ENCODE measurements at regions not wholly inside any gene's neighbourhood (a gene's known extent, or its start where the extent isn't known, plus 50 kb on each side); places are given as distances from the start of the nearest gene placed in this dataset.

DNA sequence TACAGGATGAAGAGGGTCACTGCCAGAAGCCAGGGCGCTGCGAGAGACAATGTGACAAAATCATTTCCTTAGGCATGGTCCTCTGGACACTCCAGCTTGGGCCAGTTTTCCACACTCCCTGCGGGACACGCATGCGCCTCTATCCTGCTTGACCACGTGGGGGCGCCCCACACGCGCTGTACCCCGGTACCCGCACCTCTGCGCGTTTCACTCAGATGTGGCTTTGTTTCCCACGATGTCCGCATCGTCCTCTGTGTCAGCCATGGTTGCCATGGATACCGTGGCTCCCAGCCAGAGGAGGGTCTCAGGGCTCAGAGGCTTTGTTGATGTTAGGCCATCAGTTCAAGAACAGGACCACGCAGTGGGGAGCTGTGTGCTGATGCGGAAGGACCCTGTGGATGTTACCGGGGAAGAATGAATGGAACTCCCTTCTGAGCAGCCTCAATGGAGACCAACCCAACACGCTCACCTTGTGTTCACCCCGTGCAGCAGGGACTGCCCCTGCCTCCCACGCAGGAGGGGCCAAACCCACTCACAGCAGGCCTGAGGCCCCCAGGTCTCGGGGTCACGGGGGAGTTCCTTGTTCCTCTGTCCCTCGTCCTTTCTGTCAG, 65.8 kb upstream of the SLC22A11 start:
- Mint-ChIP-seq H3K9me3 (no peaks in the 10 kb centered on the region), H3K4me3 (no peak overlapping the region), H3K36me3 (no peaks in the 10 kb centered on the region), H3K27me3 (peaks cover 32% of the 10 kb centered on the region), H3K4me1 (ENCODE audit: low read depth) (peaks cover 13% of the 10 kb centered on the region), H3K27ac (no peak overlapping the region)
- CTCF ChIA-PET = interaction anchor here (0.7 to 6.4 kb wide), 5 partner anchors 10 to 163 kb away, joined by 3 to 39 read pairs (median 4); no protein-coding TSS in a partner anchor
- intact Hi-C loops (cut with micrococcal nuclease) = no loop called here
- peak; percentile 63 for DNase-seq
- POLR2A ChIA-PET = no interaction called here

DNA sequence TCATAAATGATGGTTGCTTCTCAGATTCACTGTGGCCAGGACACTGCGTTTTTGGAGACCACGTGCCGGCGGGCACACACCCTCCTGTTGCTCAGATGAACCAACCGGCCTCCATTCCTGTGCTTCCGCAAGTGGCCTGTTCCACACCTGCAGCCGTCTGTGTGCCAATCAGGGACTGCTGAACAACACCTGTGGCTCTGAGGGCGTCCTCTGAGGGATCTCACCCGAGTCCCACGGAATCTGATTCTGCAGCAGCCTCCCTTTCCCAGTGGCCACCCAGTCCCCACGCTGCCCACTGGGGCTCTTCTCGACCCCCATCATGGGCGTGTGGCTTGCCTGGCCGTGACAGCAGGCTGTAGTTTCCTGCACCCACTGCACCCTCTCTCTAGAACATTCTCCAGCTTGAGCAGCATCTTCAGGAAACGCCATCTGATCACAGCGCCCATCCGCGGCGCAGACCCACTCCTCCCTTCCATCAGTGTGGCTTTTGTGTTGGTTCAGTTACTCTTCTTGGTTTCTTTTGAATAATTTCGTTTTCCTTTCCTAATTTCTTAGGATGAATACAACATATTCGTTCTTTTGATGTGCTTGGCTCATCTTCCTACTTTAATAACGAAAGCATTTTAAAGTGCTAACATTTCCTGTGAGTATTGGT, 65.1 kb upstream of the SLC22A11 start:
- Mint-ChIP-seq H3K27me3 (peaks cover 31% of the 10 kb centered on the region), H3K4me3 (no peak overlapping the region), H3K27ac (no peak overlapping the region), H3K9me3 (no peaks in the 10 kb centered on the region), H3K36me3 (no peaks in the 10 kb centered on the region), H3K4me1 (ENCODE audit: low read depth) (peaks cover 13% of the 10 kb centered on the region)
- intact Hi-C loops (cut with micrococcal nuclease) = no loop called here
- POLR2A ChIA-PET = no interaction called here
- peak; percentile 12 for DNase-seq
- CTCF ChIA-PET = interaction anchor here (0.7 to 6.4 kb wide), 5 partner anchors 11 to 162 kb away, joined by 3 to 39 read pairs (median 4); no protein-coding TSS in a partner anchor

DNA sequence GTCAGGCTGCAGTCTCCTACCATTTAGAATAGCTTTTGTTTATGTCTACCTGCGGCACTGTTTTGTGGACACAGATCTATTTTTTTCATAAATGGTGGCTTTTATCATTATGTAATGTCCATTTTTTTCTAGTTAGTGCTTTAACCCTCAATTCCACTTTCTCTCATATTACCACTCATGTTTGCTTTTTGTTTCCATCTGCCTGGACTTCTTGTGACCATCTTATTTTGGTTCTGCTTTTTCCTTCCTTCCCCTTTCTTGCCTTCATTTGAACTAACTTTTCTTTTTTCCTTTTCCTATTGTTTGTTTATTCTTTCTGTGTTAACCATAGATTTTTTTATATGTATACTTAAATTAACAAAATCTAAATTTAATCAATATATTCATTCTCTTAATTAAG, 63.2 kb upstream of the SLC22A11 start:
- Mint-ChIP-seq H3K27me3 (peaks cover 26% of the 10 kb centered on the region), H3K4me3 (no peak overlapping the region), H3K27ac (no peak overlapping the region), H3K9me3 (no peaks in the 10 kb centered on the region), H3K36me3 (no peaks in the 10 kb centered on the region), H3K4me1 (ENCODE audit: low read depth) (peaks cover 13% of the 10 kb centered on the region)
- intact Hi-C loops (cut with micrococcal nuclease) = no loop called here
- no peak for DNase-seq
- CTCF ChIA-PET = interaction anchor here (1.1 kb wide), 1 partner anchor 160 kb away, joined by 3 read pairs; no protein-coding TSS in a partner anchor
- POLR2A ChIA-PET = no interaction called here

DNA sequence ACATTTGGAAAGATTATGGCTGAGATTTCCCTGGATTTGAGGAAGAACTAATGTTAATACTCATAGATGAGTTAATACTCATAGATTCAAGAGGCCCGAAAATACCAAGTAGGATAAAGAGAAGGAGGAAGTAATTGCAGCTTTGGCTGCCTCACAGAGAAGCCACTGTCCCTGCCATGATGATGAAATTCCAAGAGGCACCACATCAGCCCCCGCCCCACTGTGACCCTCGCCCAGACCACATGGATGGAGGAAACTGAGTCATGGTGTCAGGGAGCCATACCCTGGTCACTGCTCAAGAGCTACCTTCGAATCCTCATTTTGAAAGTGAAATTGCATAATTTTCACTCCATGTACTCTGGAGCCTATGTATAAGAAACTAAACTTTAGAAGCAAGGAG, 57.6 kb upstream of the SLC22A11 start:
- Mint-ChIP-seq H3K27ac (no peak overlapping the region), H3K9me3 (no peaks in the 10 kb centered on the region), H3K27me3 (peaks cover 18% of the 10 kb centered on the region), H3K36me3 (no peaks in the 10 kb centered on the region), H3K4me3 (no peak overlapping the region), H3K4me1 (ENCODE audit: low read depth) (no peaks in the 10 kb centered on the region)
- intact Hi-C loops (cut with micrococcal nuclease) = no loop called here
- ChIA-PET POLR2A (no interaction called here), CTCF (no interaction called here)
- no peak for DNase-seq

DNA sequence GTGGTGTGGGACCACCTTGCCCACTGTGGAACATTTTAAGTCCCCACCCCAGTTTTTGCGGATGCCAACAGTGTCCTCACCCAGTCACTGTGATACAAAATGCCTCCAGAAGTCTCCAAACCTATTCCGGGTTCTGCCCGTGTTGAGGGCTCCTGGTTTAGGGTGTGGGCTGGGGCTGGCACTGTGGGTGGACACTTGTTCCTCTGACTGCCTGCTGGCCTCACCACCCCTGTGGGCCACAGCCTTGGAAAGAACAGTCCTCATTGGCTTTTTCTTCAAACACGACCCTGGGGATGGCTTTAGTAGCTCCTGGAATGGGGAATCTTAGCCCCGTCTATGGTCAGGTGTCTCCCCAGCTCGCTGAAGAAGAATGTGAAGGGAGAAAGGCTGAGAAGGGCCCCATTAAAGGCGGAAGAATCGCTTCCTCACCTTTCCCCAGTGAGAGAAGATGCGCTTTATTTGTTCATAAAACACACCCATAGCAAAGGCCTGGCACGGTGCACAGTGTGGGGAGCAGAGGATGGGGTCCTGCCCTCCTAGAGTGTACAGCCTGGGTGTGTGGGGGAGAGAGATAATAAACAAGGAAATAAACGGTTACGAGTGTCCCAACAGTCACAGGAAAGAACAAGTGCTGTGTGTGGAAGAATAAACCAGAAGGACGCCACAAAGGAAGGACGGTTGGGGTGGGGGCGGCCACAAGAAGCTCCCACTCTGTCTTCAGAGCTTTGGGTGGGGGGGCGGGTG, 56.3 kb upstream of the SLC22A11 start:
- peaks cover under 1% of the 10 kb centered on the region for H3K9me3 Mint-ChIP-seq
- no peak for DNase-seq
- H3K4me3 Mint-ChIP-seq = no peak overlapping the region
- intact Hi-C loops (cut with micrococcal nuclease) = no loop called here
- no peak overlapping the region for H3K27ac Mint-ChIP-seq
- peaks cover 16% of the 10 kb centered on the region for H3K27me3 Mint-ChIP-seq
- ChIA-PET CTCF (no interaction called here), POLR2A (no interaction called here)
- no peaks in the 10 kb centered on the region for H3K4me1 Mint-ChIP-seq (ENCODE audit: low read depth)
- H3K36me3 Mint-ChIP-seq = no peaks in the 10 kb centered on the region

DNA sequence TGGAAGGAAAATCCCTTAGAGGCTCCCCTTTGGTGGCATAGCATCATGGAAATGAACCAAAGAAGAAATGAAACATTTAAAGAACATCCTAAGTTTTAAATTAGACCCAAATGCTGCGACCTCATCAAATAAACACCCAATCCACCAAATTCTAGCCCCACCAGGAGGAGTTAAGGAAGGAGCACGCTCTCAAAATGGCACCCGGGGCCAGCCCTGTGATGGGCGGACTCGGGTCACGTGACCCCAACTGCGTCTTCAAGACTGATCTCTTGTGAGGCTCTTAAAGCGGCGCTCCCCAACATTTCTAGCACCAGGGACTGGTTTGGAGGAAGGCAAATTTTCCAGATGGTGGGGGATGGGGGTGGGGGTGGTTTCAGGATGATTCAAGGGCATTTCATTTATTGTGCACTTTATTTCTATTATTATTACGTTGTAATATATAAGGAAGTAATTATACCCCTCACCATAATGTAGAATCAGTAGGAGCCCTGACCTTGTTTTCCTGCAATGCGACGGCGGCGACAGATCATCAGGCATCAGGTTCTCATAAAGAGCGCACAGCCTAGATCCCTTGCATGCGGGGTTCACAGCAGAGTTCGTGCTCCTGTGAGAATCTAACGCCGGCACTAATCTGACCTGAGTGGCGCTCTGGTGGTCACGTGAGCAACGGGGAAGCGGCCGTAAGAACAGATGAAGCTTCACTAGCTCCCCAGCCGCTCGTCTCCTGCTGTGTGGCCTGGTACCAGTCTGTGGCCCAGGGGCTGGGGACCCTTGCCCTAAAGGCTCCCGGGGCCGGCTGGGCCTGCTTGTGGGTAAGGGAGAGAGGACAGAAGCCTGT, 55.3 kb upstream of the SLC22A11 start:
- no peaks in the 10 kb centered on the region for H3K4me1 Mint-ChIP-seq (ENCODE audit: low read depth)

DNA sequence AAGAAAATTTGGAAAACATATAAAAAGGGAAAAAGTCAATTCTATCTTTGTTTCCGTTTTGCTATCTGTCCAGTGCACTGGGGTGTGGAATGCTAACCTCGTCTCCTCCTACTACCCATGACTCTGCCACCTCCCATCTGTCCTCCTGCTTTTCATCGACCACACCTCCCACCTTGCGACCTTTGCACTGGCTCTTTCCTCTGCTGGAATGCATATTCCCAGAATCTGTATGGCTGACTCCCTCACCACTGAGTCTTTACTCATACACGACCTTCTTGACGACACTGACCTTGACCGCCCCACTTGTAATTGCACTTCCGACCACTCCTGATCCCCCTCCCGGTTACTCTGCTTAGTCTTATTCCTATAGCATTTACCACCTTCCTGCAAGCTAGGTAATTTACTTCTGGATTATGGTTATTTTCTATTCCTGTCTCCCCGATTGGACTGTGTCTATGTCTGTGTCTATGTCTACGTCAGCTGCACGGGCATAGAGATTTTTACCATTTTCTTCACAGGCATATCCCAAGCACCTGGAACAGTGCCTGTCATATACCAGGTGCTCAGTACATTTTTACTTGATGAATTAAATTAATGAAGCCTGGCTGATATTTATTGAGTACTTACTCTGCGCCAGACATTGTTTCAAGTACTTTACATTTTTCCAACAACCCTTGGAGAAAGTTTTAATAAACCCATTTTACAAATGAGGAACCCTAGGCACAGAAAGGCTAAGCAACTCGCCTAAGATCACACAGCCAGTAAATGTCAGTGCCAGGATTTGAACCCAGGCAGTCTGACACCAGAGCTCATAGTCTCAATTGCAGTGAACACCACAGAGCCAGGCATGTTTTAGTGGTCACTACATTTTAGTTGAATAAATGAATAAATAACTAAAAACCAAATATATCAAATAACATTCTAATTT, 54.0 kb upstream of the SLC22A11 start:
- Mint-ChIP-seq H3K4me3 (no peak overlapping the region), H3K9me3 (peaks cover 10% of the 10 kb centered on the region), H3K4me1 (ENCODE audit: low read depth) (no peaks in the 10 kb centered on the region), H3K36me3 (no peaks in the 10 kb centered on the region), H3K27me3 (peaks cover 9% of the 10 kb centered on the region), H3K27ac (no peak overlapping the region)
- intact Hi-C loops (cut with micrococcal nuclease) = no loop called here
- DNase-seq = no peak
- ChIA-PET CTCF (interaction anchor here (0.7 kb wide), 1 partner anchor 52 kb away, joined by 4 read pairs; no protein-coding TSS in a partner anchor), POLR2A (no interaction called here)

More for the DNA sequence above, 55.3 kb upstream of the SLC22A11 start:
- Mint-ChIP-seq H3K27ac (no peak overlapping the region), H3K9me3 (peaks cover 9% of the 10 kb centered on the region), H3K36me3 (no peaks in the 10 kb centered on the region), H3K4me3 (no peak overlapping the region), H3K27me3 (peaks cover 10% of the 10 kb centered on the region)
- intact Hi-C loops (cut with micrococcal nuclease) = no loop called here
- ChIA-PET POLR2A (no interaction called here), CTCF (interaction anchor here (0.7 kb wide), 1 partner anchor 51 kb away, joined by 4 read pairs; no protein-coding TSS in a partner anchor)
- DNase-seq = no peak

DNA sequence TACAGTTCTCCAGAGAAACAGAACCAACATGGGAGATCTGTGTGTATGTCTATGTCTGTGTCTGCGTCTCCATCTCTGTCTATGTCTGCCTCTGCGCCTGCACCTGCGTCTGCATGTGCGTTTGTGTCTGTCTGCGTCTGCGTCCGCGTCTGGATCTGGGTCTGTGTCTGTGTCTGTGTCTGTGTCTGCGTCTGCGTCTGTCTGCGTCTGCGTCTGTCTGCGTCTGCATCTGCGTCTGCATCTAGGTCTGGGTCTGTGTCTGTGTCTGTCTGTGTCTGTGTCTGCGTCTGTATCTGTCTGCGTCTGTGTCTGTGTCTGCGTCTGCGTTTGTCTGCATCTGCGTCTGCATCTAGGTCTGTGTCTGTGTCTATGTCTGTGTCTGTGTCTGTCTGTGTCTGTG, 53.1 kb upstream of the SLC22A11 start:
- Mint-ChIP-seq H3K9me3 (peaks cover 10% of the 10 kb centered on the region), H3K27me3 (peaks cover 9% of the 10 kb centered on the region), H3K4me3 (no peak overlapping the region), H3K27ac (no peak overlapping the region), H3K4me1 (ENCODE audit: low read depth) (no peaks in the 10 kb centered on the region), H3K36me3 (no peaks in the 10 kb centered on the region)
- no peak for DNase-seq
- ChIA-PET POLR2A (no interaction called here), CTCF (no interaction called here)
- intact Hi-C loops (cut with micrococcal nuclease) = no loop called here

DNA sequence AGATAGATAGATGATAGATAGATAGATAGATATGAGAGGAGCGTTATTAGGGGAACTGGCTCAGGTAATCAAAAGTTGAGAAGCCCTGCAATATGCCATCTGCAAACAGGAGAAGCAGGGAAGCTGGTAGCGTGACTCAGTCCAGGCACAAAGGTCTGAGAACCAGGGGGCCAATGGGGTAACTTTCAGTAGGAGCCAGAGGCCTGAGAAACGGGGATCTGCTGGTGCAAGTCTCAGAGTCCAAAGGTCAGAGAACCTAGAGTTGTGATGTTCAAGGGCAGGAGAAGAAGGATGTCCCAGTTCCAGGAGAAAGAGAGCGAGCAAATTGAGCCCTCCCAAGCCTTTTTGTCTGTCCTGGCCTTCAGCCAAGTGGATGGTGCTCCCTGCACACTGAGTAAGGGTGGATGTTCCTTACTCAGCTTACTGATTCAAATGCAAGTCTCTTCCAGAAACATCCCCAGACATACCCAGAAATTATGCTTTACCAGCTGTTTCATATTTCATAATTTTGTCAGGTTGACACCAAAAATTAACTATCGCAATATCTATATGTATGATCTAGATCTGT, 52.5 kb upstream of the SLC22A11 start:
- H3K4me3 Mint-ChIP-seq = no peak overlapping the region

DNA sequence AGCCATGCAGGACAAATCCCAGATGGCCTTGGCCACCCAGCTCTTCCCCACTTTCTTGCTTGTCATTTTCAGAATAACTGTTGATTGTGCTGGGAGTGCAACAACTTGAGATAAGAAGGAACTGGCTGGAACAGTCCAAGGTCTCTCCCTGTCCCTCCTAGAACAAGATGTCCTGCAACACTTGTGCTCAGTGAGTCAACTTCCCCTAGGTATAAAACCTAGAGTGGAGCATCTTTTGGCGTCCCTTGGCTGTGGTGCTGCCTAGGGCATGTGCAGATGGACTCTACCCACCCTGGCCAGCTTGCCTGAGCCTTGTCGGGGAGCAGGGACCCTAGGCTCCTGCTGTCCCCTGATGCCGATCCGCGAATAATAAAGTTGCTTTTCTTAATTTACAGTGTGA, 50.7 kb upstream of the SLC22A11 start:
- peaks cover 5% of the 10 kb centered on the region for H3K27me3 Mint-ChIP-seq
- DNase-seq = no peak
- no peak overlapping the region for H3K4me3 Mint-ChIP-seq
- intact Hi-C loops (cut with micrococcal nuclease) = no loop called here
- POLR2A ChIA-PET = no interaction called here
- no peaks in the 10 kb centered on the region for H3K36me3 Mint-ChIP-seq
- no peak overlapping the region for H3K27ac Mint-ChIP-seq
- no peaks in the 10 kb centered on the region for H3K4me1 Mint-ChIP-seq (ENCODE audit: low read depth)
- H3K9me3 Mint-ChIP-seq = peaks cover 10% of the 10 kb centered on the region
- CTCF ChIA-PET = no interaction called here

More for the DNA sequence above, 52.5 kb upstream of the SLC22A11 start:
- Mint-ChIP-seq H3K9me3 (peaks cover 10% of the 10 kb centered on the region), H3K27ac (no peak overlapping the region), H3K27me3 (peaks cover 10% of the 10 kb centered on the region), H3K4me1 (ENCODE audit: low read depth) (no peaks in the 10 kb centered on the region), H3K36me3 (no peaks in the 10 kb centered on the region)
- no peak for DNase-seq
- ChIA-PET POLR2A (no interaction called here), CTCF (no interaction called here)
- intact Hi-C loops (cut with micrococcal nuclease) = no loop called here
